NOMO-1 treated with DMSO at 0.1 percent for 48 hours (cell line): ENCODE measurements at regions not wholly inside any gene's neighbourhood (a gene's known extent, or its start where the extent isn't known, plus 50 kb on each side); places are given as distances from the start of the nearest gene placed in this dataset.

Experiments
- DNase-seq: peaks from one replicate; lab custom pipeline; 2025; ENCODE audit not compliant: unreplicated experiment; lab: John Stamatoyannopoulos, UW

GRCh38 chr3:94258851-94259250 is 196.0 kb downstream of the NSUN3 start:
- DNase-seq, result no peak

GRCh38 chr3:94259291-94259690 is 196.4 kb downstream of the NSUN3 start:
- no peak for DNase-seq

GRCh38 chr3:94269763-94270162 is 206.9 kb downstream of the NSUN3 start:
- no peak for DNase-seq

- no peak for DNase-seq
These were observed 209.2 kb downstream of the NSUN3 start for GRCh38 chr3:94272016-94272415.

- no peak for DNase-seq
These were observed 218.1 kb downstream of the NSUN3 start for GRCh38 chr3:94280958-94281357.

- no peak for DNase-seq
These were observed 223.0 kb downstream of the NSUN3 start for GRCh38 chr3:94285872-94286271.

- DNase-seq, result no peak
These were observed 228.8 kb downstream of the NSUN3 start for GRCh38 chr3:94291686-94292085.

- no peak for DNase-seq
These were observed 229.3 kb downstream of the NSUN3 start for GRCh38 chr3:94292151-94292550.

GRCh38 chr3:94293793-94294195 is 230.9 kb downstream of the NSUN3 start:
- DNase-seq, result no peak

- DNase-seq, result no peak
These were observed 231.9 kb downstream of the NSUN3 start for GRCh38 chr3:94294806-94295205.

GRCh38 chr3:94299716-94300115 is 236.9 kb downstream of the NSUN3 start:
- no peak for DNase-seq

- DNase-seq, result no peak
These were observed 238.5 kb downstream of the NSUN3 start for GRCh38 chr3:94301366-94301765.

GRCh38 chr3:94303266-94303665 is 240.4 kb downstream of the NSUN3 start:
- DNase-seq, result no peak

- DNase-seq, result no peak
These were observed 241.0 kb downstream of the NSUN3 start for GRCh38 chr3:94303897-94304296.

- DNase-seq, result no peak
These were observed 242.1 kb downstream of the NSUN3 start for GRCh38 chr3:94304954-94305353.

- no peak for DNase-seq
These were observed 243.2 kb downstream of the NSUN3 start for GRCh38 chr3:94305835-94306611.

- no peak for DNase-seq
These were observed 244.7 kb downstream of the NSUN3 start for GRCh38 chr3:94307588-94307987.

GRCh38 chr3:94308767-94309166 is 245.9 kb downstream of the NSUN3 start:
- no peak for DNase-seq

- no peak for DNase-seq
These were observed 247.7 kb downstream of the NSUN3 start for GRCh38 chr3:94310341-94311135.

- no peak for DNase-seq
These were observed 248.8 kb downstream of the NSUN3 start for GRCh38 chr3:94311651-94312050.

GRCh38 chr3:94314218-94314883 is 251.5 kb downstream of the NSUN3 start:
- no peak for DNase-seq

GRCh38 chr3:94317017-94317416 is 254.2 kb downstream of the NSUN3 start:
- no peak for DNase-seq
